HEK293 (cell line): ENCODE measurements at regions not wholly inside any gene's neighbourhood (a gene's known extent, or its start where the extent isn't known, plus 50 kb on each side); places are given as distances from the start of the nearest gene placed in this dataset.

Source experiments
- REPIN1 ChIP-seq: fragments of 450-650 bp; formaldehyde crosslinking; IDR thresholded peaks from 2 replicates; pipeline ENCODE4 v1.5.1; 2017; ENCODE audit warnings: missing biosample characterization, missing genetic modification characterization, low read depth
- ZNF76 ChIP-seq: fragments of 450-650 bp; formaldehyde crosslinking; IDR thresholded peaks from 2 replicates; pipeline ENCODE4; 2016; ENCODE audit warnings: low read depth, missing biosample characterization, missing genetic modification characterization, borderline replicate concordance
- TF ChIP-seq, protein P1 (sequence below): fragments of 450-650 bp; formaldehyde crosslinking; IDR thresholded peaks from 2 replicates; pipeline ENCODE4 v1.5.1; 2016; ENCODE audit warnings: missing biosample characterization, missing genetic modification characterization

GRCh38 chr11:98568013-98568412 lies 452.7 kb upstream of the CNTN5 start:
- TF ChIP-seq REPIN1 (tag by site-specific recombination) (no peak), ZNF76 (tag by site-specific recombination) (no peak)
- TF ChIP-seq, protein P1, sequence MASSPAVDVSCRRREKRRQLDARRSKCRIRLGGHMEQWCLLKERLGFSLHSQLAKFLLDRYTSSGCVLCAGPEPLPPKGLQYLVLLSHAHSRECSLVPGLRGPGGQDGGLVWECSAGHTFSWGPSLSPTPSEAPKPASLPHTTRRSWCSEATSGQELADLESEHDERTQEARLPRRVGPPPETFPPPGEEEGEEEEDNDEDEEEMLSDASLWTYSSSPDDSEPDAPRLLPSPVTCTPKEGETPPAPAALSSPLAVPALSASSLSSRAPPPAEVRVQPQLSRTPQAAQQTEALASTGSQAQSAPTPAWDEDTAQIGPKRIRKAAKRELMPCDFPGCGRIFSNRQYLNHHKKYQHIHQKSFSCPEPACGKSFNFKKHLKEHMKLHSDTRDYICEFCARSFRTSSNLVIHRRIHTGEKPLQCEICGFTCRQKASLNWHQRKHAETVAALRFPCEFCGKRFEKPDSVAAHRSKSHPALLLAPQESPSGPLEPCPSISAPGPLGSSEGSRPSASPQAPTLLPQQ (tag by site-specific recombination) = no peak
